NCI-H146 treated with DMSO at 0.1 percent for 48 hours (cell line): ENCODE measurements at regions not wholly inside any gene's neighbourhood (a gene's known extent, or its start where the extent isn't known, plus 50 kb on each side); places are given as distances from the start of the nearest gene placed in this dataset.

Experiments
- DNase-seq: peaks from one replicate; lab custom pipeline; 2025; ENCODE audit not compliant: unreplicated experiment; lab: John Stamatoyannopoulos, UW

DNA sequence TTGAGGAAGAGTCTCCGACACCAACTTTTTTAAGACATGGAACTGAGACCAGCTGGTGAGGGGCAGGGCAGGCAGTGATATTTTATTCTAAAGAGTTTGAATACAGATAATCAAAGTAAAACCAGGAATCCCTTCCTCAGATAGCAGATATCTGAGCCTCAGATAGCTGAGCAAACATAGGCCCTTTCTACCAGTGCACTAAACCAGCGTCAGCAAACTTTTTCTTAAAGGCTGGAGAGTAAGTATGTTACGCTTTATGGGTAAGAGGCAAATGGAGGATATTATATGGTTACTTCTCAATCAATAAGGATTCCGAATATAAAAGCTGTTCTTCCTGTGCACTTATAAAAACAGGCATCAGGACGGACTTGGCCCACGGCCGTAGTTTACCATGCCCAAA lies 73.9 kb downstream of the WNT5A start:
- DNase-seq = no peak

- DNase-seq = no peak
Measured at GRCh38 chr3:55412545-55412944, 74.6 kb downstream of the WNT5A start.

DNA sequence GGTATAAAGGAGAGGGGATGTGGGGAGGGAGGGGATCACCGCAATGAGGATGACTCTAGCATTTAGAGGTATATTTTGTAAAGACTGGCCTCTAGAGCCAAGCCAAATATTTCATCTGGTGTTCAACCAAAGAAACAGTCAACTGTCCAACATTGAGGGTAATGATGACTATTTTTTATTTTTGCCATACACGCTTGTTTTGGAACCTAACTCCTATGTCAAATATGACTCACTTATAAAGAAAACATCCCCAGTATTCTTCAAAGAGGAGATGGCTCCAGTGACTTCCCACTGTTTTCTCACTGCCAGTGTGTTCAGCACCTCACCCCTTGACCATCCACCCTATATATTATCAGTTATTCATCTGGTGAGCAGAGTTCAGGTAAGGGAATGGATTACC lies 77.3 kb downstream of the WNT5A start:
- DNase-seq = no peak

DNA sequence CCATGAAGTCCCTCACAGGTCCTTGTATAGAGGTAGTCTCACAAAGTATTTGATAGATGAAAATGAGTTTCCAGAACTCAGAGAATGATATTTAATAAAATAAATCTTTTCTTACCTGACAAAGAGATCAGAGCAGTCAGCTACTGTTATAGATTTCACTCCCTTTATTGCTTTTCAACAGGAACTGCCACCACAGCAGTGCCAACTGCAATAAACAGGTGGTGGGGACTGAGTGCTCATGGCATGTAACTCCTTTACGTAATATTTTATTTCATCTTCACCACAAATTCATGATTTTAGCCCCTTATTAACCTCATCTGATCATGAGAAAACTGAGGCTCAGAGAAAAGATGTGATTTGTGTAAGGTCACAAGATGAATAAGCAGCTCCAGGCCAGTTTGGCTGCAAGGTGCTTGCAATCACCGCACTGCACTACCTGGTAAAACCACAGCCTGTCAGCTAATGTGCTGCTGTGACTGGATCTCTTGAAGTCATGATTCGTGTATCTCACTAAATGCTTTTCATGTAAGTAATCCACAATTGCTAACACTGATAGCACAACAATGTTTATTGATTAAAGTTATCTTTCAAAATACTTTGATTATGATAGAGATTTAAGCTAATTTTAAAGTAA lies 78.8 kb downstream of the WNT5A start:
- DNase-seq = no peak

DNA sequence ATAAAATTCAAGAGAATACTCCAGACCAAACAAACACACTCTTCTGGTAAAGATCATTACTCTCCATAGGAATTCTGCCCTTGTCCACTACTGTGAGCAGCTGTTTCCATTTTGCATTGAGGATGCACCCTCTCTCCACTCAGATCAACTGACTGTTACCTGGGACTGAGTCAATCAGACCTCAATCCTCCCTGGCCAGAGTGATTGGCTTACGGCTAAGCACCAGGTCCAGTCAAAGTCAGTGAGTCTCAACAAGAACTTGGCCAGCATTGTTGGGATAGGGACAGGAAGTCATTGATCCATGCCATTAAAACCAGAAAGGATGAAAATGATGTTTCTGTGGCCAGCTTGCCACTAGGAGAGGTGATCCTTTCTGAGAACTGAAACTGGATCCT lies 79.7 kb downstream of the WNT5A start:
- DNase-seq = no peak

DNA sequence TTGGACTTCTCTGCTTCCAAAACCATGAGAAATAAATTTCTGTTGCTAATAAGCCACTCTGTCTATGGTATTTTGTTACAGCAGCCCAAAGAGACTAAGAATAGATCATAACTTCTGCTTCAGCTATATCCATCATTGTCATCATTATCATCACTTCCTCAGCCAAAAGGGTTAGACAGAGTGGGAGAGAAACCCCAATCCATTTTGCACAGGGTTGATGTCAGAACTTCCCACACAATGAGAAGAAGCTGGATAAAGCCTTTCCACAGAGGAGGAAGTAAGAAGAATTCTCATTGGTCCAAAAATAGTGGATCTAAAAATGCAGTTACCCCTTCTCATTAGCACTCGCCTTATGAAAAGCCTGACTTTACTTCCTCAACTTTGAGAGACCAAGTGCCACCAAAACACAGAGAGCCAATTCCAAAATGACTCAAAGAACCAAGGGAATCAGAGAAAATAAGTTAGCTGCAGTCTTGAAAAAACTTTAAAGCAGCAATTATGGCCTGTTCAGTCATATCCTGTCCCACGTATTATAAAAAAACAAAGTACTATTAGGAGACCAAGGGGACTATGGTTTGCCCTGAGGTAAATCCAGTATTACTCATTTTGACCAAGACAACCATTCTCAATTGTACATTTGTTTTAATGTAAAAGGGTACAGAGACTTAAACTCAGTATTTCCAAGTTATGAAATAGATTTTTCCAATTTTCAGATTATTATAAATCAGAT lies 80.2 kb downstream of the WNT5A start:
- no peak for DNase-seq

DNA sequence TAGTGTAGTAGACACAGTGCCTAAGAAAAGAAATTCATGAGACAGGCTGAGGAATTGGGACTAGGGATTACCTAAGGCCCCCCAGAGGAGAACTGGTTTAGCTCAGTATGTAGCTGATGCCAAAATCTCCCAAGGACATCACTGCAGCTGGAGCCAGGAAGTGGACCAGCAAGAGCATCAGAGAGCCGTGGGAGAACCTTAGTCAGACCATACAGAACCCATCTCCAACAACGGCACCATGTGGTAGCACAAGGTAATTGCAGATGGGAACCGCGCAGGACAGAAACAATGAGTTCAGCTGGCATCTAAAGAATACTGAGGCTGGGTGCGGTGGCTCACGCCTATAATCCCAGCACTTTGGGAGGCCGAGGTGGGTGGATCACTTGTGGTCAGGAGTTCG lies 81.7 kb downstream of the WNT5A start:
- DNase-seq = peak; percentile 4

DNA sequence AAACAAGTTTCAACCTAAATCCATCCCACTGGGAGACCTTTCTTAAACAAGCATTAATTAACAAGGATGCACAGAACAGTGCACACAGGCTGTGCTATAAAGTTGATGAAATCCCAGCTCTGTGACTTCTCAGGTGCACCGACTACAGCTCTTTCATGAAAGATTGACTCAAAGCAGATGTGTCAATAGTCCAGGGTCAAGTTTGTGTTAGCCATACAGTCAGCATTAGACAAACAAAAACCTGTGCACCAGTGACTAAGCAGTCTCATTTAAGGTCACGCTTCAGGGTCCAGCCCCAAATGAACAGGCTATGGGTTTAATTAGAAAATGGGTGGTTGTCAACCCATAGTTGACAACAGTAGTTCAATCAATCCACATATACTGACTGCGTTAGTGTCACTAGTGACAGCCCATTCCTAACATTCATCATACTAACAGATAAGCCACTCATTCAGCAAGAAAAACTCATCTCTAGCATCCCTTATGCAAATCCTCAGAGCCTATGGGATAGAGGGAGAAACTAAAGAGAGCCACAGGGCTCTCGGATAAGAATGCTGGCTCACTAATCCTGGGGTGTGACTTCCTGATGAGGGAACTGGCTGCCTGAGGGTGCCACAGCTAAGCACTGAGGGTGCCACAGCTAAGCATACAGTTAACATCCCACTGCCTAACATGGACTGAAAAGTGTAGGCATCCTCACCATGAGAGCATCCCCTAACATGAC lies 84.1 kb downstream of the WNT5A start:
- peak; percentile 64 for DNase-seq

DNA sequence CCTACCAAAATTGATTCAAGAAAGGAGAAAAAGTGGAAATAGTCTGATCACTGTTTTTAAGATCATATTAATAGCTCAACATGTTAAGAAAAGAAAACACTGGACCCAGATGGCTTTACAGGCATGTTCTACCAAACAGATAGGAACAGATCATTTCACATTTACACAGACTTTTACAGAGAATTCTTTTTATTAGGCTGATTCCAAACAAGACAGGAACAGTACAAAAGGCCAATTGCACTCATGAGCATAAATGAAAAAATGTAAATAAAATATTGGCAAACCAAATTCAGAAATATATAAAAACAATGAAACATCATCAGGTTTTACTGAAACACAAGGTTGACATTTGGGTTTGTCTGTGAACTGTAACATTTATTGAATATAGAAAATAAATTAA lies 106.5 kb downstream of the WNT5A start:
- no peak for DNase-seq

GRCh38 chr3:55376753-55377347 lies 110.3 kb downstream of the WNT5A start:
- no peak for DNase-seq

DNA sequence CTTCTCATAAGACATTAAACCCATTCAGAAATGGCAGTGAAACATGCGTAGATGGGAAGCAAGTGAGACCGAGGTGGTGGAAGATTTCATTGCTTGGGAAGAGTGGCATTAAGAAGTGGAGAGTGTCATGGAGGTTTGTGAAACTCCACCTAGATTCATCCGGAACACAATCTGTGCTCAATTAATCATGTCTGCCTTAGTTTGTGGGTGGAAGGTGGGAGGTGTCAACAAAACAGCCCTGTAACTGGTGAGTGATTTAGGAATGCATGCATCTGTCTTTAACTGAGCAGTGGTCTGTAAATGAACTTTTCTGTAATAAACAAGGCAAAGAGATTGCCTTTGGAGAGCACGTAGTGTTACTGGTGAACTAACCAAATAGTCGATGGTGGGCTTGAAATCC lies 113.7 kb downstream of the WNT5A start:
- DNase-seq = no peak

DNA sequence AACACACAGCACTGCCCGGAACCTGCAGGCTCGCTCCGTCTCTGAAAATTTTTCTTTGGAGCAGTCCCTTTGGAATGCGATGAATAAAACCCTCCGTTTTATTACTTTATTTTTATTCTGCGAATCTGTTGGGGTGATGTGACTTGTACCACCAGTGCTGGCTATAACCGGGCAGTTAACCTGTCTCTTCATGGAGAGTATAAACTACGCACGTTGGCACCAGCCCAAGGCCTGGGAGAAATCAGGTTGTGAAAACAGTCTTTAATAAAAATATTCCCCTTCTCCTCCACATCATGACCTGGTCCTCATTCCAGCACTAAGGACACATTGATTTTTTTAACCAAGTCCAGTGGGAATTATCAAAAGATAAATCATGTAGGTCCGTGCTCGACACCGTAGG lies 116.8 kb downstream of the WNT5A start:
- DNase-seq = no peak

- no peak for DNase-seq
Measured at GRCh38 chr3:55369141-55369847, 117.8 kb downstream of the WNT5A start.

DNA sequence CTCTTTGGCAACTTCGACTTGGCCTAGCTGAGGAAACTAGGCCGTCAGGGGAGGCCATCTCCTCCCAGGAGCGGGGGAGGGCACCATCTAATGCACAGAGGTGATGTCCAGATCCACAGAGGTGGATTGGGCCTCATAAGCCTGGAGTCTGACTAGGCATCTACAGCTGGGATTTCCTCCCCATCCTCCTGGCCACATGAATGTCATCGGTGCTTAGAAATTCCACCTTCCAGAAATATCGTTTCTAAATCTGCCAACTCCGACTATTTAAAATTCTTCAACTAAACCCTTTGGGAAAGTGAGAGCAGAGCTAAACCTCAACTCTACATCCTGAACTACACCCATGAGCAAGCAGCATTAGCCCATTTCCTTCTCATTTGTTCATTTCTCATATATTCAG lies 118.7 kb downstream of the WNT5A start:
- DNase-seq = no peak

DNA sequence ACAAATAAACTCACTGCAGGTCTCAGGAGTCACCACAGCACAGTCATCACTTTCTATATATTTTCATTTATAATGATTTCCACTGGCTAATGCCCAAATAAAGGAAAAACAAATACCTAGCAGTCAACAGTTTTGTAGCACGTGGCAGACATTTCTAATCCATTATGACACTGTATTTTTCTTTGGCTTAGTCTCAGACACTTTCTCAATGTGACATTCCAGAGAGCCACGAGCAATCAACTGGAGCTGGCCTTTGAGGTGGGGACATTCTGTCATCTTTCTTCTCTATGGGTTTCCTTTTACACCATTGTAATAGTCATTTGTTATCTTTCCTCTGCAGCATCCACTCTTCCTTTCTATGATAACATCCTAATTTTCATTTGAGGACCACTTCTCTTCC lies 119.7 kb downstream of the WNT5A start:
- no peak for DNase-seq

DNA sequence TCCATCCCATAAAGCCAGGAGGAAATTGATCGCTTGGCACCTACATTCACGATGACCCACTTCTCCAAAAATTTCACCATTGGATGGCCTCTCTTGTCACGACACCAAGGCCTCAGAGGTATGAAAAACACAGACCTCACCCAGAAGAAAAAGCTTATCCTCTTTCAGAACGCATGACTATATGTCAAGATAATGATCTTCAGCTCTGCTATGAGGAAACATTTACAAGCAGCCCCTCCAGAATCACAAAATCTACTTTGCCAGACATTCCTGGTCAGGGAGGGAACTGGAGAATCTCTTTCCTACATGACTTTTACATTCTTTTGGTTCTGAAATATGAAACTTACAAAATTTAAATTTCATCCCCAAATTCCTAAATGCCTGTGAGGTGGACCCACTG lies 122.7 kb downstream of the WNT5A start:
- DNase-seq = no peak

DNA sequence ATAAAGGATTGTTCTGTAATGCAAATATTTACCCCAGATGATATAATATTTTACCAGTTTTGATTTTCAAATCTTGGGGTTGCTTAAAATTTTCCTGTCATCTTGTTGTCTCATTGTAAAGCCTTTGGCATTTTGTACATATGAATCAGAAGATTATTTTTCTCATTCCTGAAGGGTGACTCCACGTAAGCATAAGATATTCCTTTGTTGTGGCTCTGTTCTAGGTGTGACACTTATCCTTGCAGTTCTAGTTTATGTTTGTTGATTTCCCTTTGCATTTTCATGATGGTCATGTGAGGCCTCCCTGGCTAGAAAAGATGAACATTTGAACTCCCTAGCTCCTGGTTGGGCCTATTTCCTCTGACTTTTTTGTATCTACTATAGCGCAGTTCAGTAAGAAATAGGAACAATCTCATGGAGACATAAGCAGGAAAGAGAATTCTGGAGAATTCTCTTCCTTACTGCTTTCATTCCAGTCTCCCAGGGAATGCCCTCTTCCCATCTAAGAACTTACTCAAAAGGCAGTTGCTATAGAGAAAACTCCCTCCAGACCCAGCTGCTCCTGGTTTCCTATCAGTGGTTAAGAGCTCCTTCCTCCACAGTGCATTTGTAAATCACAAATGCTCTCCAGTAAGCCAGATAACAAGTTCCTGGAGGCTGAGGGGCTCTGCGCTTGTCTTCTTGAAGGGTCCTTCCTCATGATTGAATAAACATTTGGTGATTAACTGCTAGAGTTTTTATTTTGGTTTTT lies 124.7 kb downstream of the WNT5A start:
- no peak for DNase-seq

GRCh38 chr3:55357796-55358195 lies 129.3 kb downstream of the WNT5A start:
- DNase-seq = no peak

GRCh38 chr3:55352668-55353067 lies 134.4 kb downstream of the WNT5A start:
- DNase-seq = no peak

GRCh38 chr3:55349851-55350250 lies 137.3 kb downstream of the WNT5A start:
- DNase-seq = no peak
